ENCODE measurements at regions not wholly inside any gene's neighbourhood (a gene's known extent, or its start where the extent isn't known, plus 50 kb on each side); places are given as distances from the start of the nearest gene placed in this dataset.

- Histone ChIP-seq H3K9ac (ENCODE audit: low read depth, low read length) (no peak overlapping the region), H3K4me3 (ENCODE audit: low read depth, low read length) (no peak overlapping the region), H3K27me3 (ENCODE audit: control insufficient read depth, insufficient read depth, low read length) (no peaks in the 10 kb centered on the region), H3K4me1 (ENCODE audit: control insufficient read depth, insufficient read depth, low read length) (no peaks in the 10 kb centered on the region), H3K36me3 (ENCODE audit: control insufficient read depth, insufficient read depth, low read length) (no peaks in the 10 kb centered on the region), H3K9me3 (ENCODE audit: control insufficient read depth, insufficient read depth, low read length) (no peaks in the 10 kb centered on the region)
Measured at GRCh38 chr4:59837751-59838150, 1362.4 kb upstream of the ADGRL3 start.

GRCh38 chr4:59838236-59838635 is 1361.9 kb upstream of the ADGRL3 start:
- Histone ChIP-seq H3K27me3 (ENCODE audit: control insufficient read depth, insufficient read depth, low read length) (no peaks in the 10 kb centered on the region), H3K9me3 (ENCODE audit: control insufficient read depth, insufficient read depth, low read length) (no peaks in the 10 kb centered on the region), H3K4me3 (ENCODE audit: low read depth, low read length) (no peak overlapping the region), H3K36me3 (ENCODE audit: control insufficient read depth, insufficient read depth, low read length) (no peaks in the 10 kb centered on the region), H3K9ac (ENCODE audit: low read depth, low read length) (no peak overlapping the region), H3K4me1 (ENCODE audit: control insufficient read depth, insufficient read depth, low read length) (no peaks in the 10 kb centered on the region)

GRCh38 chr4:59841698-59842097 is 1358.4 kb upstream of the ADGRL3 start:
- Histone ChIP-seq H3K9me3 (ENCODE audit: control insufficient read depth, insufficient read depth, low read length) (no peaks in the 10 kb centered on the region), H3K4me3 (ENCODE audit: low read depth, low read length) (no peak overlapping the region), H3K9ac (ENCODE audit: low read depth, low read length) (no peak overlapping the region), H3K4me1 (ENCODE audit: control insufficient read depth, insufficient read depth, low read length) (no peaks in the 10 kb centered on the region), H3K27me3 (ENCODE audit: control insufficient read depth, insufficient read depth, low read length) (no peaks in the 10 kb centered on the region), H3K36me3 (ENCODE audit: control insufficient read depth, insufficient read depth, low read length) (no peaks in the 10 kb centered on the region)

- H3K36me3 ChIP-seq (ENCODE audit: control insufficient read depth, insufficient read depth, low read length) = no peaks in the 10 kb centered on the region
- H3K4me1 ChIP-seq (ENCODE audit: control insufficient read depth, insufficient read depth, low read length) = no peaks in the 10 kb centered on the region
- H3K9me3 ChIP-seq (ENCODE audit: control insufficient read depth, insufficient read depth, low read length) = no peaks in the 10 kb centered on the region
- H3K4me3 ChIP-seq (ENCODE audit: low read depth, low read length) = no peak overlapping the region
- no peak overlapping the region for H3K9ac ChIP-seq (ENCODE audit: low read depth, low read length)
- no peaks in the 10 kb centered on the region for H3K27me3 ChIP-seq (ENCODE audit: control insufficient read depth, insufficient read depth, low read length)
Measured at GRCh38 chr4:59848457-59848856, 1351.7 kb upstream of the ADGRL3 start.

GRCh38 chr4:59855630-59856352 is 1344.3 kb upstream of the ADGRL3 start:
- H3K4me3 ChIP-seq (ENCODE audit: low read depth, low read length) = no peak overlapping the region
- H3K36me3 ChIP-seq (ENCODE audit: control insufficient read depth, insufficient read depth, low read length) = no peaks in the 10 kb centered on the region
- no peak overlapping the region for H3K9ac ChIP-seq (ENCODE audit: low read depth, low read length)
- H3K27me3 ChIP-seq (ENCODE audit: control insufficient read depth, insufficient read depth, low read length) = no peaks in the 10 kb centered on the region
- no peaks in the 10 kb centered on the region for H3K4me1 ChIP-seq (ENCODE audit: control insufficient read depth, insufficient read depth, low read length)
- no peaks in the 10 kb centered on the region for H3K9me3 ChIP-seq (ENCODE audit: control insufficient read depth, insufficient read depth, low read length)

- Histone ChIP-seq H3K9me3 (ENCODE audit: control insufficient read depth, insufficient read depth, low read length) (no peaks in the 10 kb centered on the region), H3K4me1 (ENCODE audit: control insufficient read depth, insufficient read depth, low read length) (no peaks in the 10 kb centered on the region), H3K27me3 (ENCODE audit: control insufficient read depth, insufficient read depth, low read length) (no peaks in the 10 kb centered on the region), H3K4me3 (ENCODE audit: low read depth, low read length) (no peak overlapping the region), H3K36me3 (ENCODE audit: control insufficient read depth, insufficient read depth, low read length) (no peaks in the 10 kb centered on the region), H3K9ac (ENCODE audit: low read depth, low read length) (no peak overlapping the region)
Measured at GRCh38 chr4:59869056-59869455, 1331.1 kb upstream of the ADGRL3 start.

GRCh38 chr4:59869559-59869958 is 1330.6 kb upstream of the ADGRL3 start:
- H3K4me1 ChIP-seq (ENCODE audit: control insufficient read depth, insufficient read depth, low read length) = no peaks in the 10 kb centered on the region
- no peak overlapping the region for H3K4me3 ChIP-seq (ENCODE audit: low read depth, low read length)
- H3K9ac ChIP-seq (ENCODE audit: low read depth, low read length) = no peak overlapping the region
- H3K9me3 ChIP-seq (ENCODE audit: control insufficient read depth, insufficient read depth, low read length) = no peaks in the 10 kb centered on the region
- no peaks in the 10 kb centered on the region for H3K36me3 ChIP-seq (ENCODE audit: control insufficient read depth, insufficient read depth, low read length)
- H3K27me3 ChIP-seq (ENCODE audit: control insufficient read depth, insufficient read depth, low read length) = no peaks in the 10 kb centered on the region

GRCh38 chr4:59881632-59882031 is 1318.5 kb upstream of the ADGRL3 start:
- H3K4me3 ChIP-seq (ENCODE audit: low read depth, low read length) = no peak overlapping the region
- H3K9ac ChIP-seq (ENCODE audit: low read depth, low read length) = no peak overlapping the region
- no peaks in the 10 kb centered on the region for H3K4me1 ChIP-seq (ENCODE audit: control insufficient read depth, insufficient read depth, low read length)
- H3K27me3 ChIP-seq (ENCODE audit: control insufficient read depth, insufficient read depth, low read length) = no peaks in the 10 kb centered on the region
- H3K36me3 ChIP-seq (ENCODE audit: control insufficient read depth, insufficient read depth, low read length) = no peaks in the 10 kb centered on the region
- no peaks in the 10 kb centered on the region for H3K9me3 ChIP-seq (ENCODE audit: control insufficient read depth, insufficient read depth, low read length)

GRCh38 chr4:59904331-59904730 is 1295.8 kb upstream of the ADGRL3 start:
- H3K4me3 ChIP-seq (ENCODE audit: low read depth, low read length) = no peak overlapping the region
- H3K36me3 ChIP-seq (ENCODE audit: control insufficient read depth, insufficient read depth, low read length) = no peaks in the 10 kb centered on the region
- no peaks in the 10 kb centered on the region for H3K4me1 ChIP-seq (ENCODE audit: control insufficient read depth, insufficient read depth, low read length)
- no peaks in the 10 kb centered on the region for H3K27me3 ChIP-seq (ENCODE audit: control insufficient read depth, insufficient read depth, low read length)
- no peak overlapping the region for H3K9ac ChIP-seq (ENCODE audit: low read depth, low read length)
- H3K9me3 ChIP-seq (ENCODE audit: control insufficient read depth, insufficient read depth, low read length) = no peaks in the 10 kb centered on the region

- H3K9ac ChIP-seq (ENCODE audit: low read depth, low read length) = no peak overlapping the region
- H3K36me3 ChIP-seq (ENCODE audit: control insufficient read depth, insufficient read depth, low read length) = no peaks in the 10 kb centered on the region
- no peaks in the 10 kb centered on the region for H3K9me3 ChIP-seq (ENCODE audit: control insufficient read depth, insufficient read depth, low read length)
- no peaks in the 10 kb centered on the region for H3K4me1 ChIP-seq (ENCODE audit: control insufficient read depth, insufficient read depth, low read length)
- H3K4me3 ChIP-seq (ENCODE audit: low read depth, low read length) = no peak overlapping the region
- H3K27me3 ChIP-seq (ENCODE audit: control insufficient read depth, insufficient read depth, low read length) = no peaks in the 10 kb centered on the region
Measured at GRCh38 chr4:59920416-59920815, 1279.7 kb upstream of the ADGRL3 start.

GRCh38 chr4:59925290-59925689 is 1274.8 kb upstream of the ADGRL3 start:
- no peaks in the 10 kb centered on the region for H3K36me3 ChIP-seq (ENCODE audit: control insufficient read depth, insufficient read depth, low read length)
- no peaks in the 10 kb centered on the region for H3K9me3 ChIP-seq (ENCODE audit: control insufficient read depth, insufficient read depth, low read length)
- no peaks in the 10 kb centered on the region for H3K27me3 ChIP-seq (ENCODE audit: control insufficient read depth, insufficient read depth, low read length)
- no peak overlapping the region for H3K4me3 ChIP-seq (ENCODE audit: low read depth, low read length)
- H3K4me1 ChIP-seq (ENCODE audit: control insufficient read depth, insufficient read depth, low read length) = no peaks in the 10 kb centered on the region
- no peak overlapping the region for H3K9ac ChIP-seq (ENCODE audit: low read depth, low read length)

- Histone ChIP-seq H3K4me1 (ENCODE audit: control insufficient read depth, insufficient read depth, low read length) (no peaks in the 10 kb centered on the region), H3K9me3 (ENCODE audit: control insufficient read depth, insufficient read depth, low read length) (no peaks in the 10 kb centered on the region), H3K4me3 (ENCODE audit: low read depth, low read length) (no peak overlapping the region), H3K27me3 (ENCODE audit: control insufficient read depth, insufficient read depth, low read length) (no peaks in the 10 kb centered on the region), H3K9ac (ENCODE audit: low read depth, low read length) (no peak overlapping the region), H3K36me3 (ENCODE audit: control insufficient read depth, insufficient read depth, low read length) (no peaks in the 10 kb centered on the region)
Measured at GRCh38 chr4:59936566-59936965, 1263.6 kb upstream of the ADGRL3 start.

Data from iPS-15b (cell line).